ENCODE measurements at regions not wholly inside any gene's neighbourhood (a gene's known extent, or its start where the extent isn't known, plus 50 kb on each side); places are given as distances from the start of the nearest gene placed in this dataset.

DNA sequence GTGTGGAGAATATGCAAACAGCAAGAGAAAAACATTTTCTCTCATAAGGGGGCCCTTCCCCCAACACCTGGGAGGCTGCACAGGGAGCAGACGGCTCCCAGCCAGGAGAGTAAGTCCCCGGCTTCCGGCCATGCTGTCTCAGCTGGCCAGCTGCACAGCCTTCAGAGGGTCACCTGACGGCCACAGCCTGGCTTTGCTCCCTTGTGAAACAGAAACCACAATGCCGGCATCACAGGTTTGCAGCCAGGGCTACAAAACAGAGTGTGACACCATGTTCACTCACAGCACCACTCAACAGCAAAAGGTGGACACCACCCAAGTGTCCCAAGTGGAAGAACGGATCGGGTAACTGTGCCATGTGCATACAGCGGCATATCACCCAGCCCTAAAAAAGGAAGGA lies 86.9 kb upstream of the GPC1 start:
- no peak for DNase-seq

DNA sequence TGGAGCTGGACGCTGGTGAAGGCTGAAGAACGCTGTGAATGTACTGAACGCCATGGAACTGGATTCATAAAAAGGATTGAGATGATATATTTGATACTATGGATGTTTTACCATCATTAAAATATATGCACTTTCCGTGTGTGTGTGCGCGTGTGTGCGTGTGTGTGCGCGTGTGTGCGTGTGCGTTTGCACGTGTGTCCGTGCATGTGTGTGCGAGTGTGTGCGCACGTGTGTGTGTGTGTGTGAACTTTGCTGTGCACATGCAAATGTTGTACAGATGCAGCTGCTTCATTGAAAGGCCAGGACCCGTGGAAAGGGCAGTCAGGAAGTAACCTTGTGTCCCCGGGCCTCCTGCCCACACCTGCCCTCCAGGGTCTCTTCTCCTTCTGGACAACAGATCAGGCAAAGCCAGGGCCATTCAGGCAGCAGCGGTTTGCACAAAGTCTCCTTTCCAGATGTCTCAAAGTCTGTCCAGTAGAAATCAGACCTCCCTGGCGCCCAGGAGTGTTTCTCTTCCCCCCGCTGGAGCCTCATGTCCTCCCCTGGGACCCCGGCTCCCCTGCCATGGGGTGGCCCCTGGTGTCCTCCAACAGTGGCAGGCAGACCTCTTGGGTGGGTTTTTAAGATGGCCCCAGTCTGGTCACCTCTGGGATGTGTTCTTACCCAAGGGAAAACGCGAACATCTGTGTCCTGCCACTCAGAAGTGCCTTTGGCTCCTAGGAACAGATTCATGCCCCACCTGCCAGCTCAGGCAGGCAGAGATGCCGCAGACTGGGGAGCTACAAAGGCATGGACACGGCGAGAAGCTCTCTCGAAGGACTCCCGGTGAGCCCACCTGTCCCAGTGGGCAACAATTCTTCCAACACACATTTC lies 86.1 kb upstream of the GPC1 start:
- no peak for DNase-seq

GRCh38 chr2:240350006-240350355 lies 85.5 kb upstream of the GPC1 start:
- DNase-seq = no peak

DNA sequence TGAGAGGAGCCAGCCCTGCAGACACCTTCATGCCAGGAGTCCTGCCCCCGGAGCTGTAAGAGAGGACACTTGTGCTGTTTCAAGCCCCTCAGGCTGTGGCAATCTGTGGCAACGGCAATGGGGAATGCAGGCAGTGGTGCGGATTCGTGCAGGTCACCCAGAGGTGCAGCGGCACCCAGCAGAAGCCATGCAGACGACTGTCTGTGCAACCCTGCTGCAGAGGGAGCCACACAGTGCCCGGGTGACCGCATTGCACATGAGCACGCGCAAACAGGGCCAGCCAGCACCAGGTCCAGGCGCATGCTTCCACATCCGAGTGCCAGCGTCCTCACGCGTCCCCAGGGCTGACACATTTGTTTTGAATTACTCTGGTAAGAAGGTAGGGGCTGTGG lies 84.8 kb upstream of the GPC1 start:
- no peak for DNase-seq

DNA sequence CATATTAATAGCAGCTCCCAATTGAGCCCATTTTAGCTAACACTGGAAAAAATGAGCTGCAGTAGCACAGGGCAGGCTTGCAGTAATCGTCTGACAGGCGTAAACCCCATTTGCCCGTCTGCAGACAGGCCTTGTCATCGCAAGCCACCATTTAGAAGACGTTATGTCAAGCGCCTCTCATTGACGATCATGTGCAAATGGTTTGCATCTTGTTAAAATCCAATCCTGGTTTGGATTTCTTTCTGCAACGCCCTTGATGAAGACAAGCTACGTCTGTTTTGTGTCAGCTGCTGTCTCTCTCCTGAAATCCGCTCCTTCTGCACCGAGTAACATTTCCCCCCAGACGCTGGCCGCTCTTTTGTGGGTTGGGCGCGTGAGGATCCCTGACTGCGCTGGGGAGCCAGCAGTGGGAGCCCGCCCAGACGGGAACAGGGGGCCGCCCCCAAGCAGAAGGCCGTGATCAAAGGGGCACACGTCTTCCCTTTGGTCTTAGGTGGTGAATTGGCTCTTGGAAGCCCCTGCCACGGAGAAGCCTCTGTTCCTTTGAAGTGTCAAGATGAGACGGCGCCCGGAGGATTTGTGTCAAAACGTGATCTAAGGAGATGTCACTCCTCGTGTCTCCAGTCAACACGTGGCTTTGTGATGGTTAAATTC lies 84.2 kb upstream of the GPC1 start:
- no peak for DNase-seq

- DNase-seq = no peak
These were observed 83.5 kb upstream of the GPC1 start for GRCh38 chr2:240351826-240352426.

DNA sequence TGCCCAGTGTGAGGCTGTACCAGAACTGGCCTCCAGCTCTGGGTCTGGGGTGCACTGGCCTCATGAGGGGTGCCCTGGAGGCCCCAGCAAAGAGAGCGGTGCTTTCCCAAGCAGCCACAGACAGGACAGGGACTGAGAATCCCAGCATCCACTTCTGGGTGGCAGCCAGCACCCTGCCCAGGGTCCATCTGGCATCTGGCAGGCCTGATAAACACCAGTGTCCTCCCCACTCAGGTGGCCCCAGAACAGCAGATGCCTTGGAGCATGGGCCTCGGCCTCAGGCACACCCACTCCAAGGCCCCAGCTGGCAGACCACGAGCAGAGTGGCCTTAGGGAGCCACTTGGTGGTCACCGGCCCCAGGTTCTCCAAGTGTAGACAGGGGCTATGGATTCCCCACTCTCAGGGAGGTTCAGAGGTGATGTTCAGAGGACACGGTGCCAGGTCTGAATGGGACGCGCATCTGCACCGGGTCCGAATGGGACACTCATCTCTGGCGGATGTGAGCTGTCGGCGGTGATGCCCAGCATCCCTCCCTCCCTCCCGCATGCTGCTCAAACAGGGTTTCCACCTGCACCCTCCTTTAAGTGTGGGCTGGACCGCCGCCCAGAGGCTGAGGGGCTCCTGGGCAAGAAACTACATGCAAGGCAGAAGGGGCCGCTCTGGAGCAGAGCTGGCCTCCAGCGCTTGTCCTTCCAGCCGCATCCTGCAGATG lies 82.2 kb upstream of the GPC1 start:
- DNase-seq = no peak

DNA sequence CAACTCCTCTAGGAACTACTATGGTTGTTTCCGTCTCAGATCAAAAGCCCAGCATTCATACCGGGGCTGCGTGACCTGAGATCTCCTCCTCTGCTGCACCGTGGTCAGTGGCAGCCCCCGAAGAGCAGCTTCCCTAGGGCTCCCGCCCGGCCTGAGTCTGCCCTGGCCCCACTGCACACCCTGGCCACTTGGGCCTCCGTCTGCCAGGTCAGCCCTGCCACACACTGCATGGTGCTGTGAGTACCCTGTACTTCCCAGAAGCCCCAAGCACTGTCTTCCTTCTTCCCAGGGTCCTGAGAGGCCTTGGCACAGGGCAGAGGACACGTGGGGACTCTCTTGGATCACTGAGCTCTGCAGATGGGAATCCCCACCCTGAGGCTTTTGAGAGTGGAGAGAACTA lies 81.5 kb upstream of the GPC1 start:
- DNase-seq = no peak

- no peak for DNase-seq
These were observed 80.2 kb upstream of the GPC1 start for GRCh38 chr2:240355001-240355891.

DNA sequence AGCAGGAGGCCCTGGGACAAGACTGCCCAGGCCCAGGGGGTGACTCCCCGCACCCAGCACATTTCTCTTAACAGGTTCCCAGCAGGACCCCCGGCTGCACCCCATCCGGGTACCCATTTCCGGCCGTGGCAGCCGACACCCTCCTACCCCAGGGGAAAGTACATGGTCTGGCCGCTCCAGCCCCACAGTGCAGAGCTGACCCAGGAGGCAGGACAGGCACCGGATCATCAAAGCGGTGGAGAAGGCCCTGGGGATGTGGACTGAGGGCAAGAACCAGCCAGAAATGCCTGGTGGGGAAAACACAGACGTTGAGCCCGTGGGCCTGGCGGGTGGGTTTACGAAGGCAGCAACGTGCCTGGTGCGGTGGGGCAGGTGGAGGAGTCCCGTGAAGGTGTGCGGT lies 79.5 kb upstream of the GPC1 start:
- DNase-seq = no peak

- no peak for DNase-seq
These were observed 78.5 kb upstream of the GPC1 start for GRCh38 chr2:240356700-240357640.

DNA sequence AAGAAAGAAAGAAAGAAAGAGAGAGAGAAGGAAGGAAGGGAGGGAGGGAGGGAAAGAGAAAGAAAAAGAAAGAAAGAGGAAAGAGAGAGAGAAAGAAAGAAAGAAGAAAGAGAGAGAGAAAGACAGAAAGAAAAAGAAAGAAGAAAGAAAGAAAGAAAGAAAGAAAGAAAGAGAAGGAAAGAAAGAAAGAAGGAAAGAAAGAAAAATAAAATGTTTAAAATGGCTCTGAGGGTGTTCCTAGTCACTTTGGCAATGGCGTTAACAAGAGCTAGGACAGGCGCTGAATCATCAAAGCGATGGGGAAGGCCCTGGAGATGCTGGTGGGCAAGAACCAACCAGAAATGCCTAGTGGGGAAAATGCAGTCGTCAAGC lies 77.8 kb upstream of the GPC1 start:
- no peak for DNase-seq

GRCh38 chr2:240358080-240358479 lies 77.4 kb upstream of the GPC1 start:
- no peak for DNase-seq

DNA sequence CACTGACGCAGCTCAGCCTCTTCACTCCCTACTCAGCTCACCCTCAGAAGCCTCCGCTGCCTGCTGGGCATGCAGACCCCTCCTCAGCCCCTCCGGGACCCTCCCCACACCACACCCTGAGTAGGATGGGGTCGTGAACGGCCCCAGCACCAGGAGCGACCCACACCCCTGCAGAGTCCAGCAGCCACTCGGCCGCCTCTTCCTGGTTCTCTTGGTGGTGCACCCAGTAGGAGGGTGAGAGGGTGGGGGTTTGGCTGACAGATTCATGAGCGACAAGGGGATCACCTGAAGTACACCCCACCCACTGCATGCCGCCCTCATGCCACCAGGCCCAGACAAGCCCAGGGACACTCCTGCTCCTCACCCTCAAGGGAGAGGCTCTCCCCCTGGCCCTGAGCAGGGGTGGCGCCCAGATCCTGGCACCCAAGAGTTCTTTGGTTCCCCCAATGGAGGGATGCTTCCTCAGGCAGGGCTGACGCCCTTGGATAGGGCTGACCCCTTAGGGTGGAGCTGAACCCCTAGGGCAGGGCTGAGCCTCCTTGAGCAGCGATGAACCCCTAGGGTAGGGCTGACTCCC lies 76.6 kb upstream of the GPC1 start:
- DNase-seq = no peak

DNA sequence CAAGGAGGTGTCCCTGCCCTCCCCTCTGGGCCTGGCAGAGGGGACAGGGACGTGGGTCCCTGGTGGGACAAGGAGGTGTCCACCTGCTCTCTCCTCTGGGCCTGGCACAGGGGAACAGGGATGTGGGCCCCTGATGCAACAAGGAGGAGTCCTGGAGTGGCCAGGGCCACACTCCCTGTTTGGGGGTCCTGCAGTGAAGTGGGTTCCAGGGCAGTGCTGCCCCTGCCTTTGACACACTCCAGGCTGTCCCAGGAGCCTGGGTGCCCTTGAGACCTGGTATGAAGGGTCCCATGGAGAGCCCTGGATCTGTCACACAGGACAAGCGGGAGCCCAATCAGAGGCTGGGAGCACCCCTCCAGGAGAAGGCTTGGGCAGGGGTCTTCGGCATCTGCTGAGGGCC lies 75.8 kb upstream of the GPC1 start:
- no peak for DNase-seq

DNA sequence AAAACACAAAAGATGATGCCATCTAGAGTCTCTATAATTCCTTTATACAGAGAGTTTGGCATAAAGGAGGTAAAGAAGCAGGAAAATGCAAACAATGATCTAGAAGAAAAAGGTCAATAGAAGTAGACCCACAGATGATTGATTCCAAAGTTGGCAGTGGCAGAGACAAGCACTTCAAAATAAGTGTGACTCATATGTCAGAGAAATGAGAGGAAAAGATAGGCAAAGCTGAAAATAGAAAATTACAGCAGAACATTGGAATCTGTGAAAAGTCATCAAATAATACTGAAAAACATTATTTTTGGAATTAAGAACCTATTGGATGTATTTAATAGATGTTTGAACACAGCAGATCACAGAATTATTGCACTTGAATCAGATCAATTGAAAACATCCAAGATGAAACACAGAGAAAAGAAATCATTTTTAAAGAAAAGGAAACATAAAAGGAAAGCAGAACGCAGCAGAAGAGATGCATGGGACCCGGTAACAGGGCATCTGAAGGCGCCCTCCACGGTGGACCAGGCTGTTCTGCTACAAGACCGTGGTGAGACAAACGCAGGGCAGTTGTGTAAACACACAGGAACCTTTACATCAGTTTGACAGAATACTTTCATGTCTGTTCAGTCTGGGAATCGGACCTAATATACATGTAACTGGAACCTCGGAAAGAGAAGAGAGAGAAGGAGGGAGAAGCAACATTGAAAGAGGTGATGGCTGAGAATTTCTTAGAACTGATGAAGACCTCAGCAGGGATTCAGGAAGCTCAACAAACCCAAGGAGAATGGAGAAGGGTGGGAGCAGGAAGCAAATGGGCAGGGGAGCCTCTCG lies 74.6 kb upstream of the GPC1 start:
- DNase-seq = no peak

DNA sequence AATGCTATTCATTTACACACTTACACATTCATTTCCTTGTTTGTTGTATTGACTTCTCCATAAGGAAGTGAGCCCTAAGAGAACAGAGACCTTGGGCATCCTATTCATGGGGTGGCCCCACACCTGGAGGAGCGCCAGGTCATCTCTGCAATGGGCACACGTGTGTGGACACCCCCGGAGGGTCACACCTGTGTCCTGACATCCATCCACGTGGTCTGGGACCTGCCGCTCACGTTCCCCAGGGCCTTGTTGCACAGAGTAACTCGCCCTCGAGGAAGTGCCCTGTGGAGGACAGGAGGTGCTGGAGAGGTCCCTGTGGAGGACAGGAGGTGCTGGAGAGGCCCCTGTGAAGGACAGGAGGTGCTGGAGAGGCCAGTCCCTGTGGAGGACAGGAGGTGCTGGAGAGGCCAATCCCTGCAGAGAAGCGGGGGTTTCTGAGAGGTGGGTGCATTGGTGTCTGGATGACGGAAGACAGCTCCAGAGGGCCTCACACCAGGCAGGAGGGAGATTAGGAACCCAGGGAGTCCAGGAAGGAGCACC lies 73.2 kb upstream of the GPC1 start:
- no peak for DNase-seq

DNA sequence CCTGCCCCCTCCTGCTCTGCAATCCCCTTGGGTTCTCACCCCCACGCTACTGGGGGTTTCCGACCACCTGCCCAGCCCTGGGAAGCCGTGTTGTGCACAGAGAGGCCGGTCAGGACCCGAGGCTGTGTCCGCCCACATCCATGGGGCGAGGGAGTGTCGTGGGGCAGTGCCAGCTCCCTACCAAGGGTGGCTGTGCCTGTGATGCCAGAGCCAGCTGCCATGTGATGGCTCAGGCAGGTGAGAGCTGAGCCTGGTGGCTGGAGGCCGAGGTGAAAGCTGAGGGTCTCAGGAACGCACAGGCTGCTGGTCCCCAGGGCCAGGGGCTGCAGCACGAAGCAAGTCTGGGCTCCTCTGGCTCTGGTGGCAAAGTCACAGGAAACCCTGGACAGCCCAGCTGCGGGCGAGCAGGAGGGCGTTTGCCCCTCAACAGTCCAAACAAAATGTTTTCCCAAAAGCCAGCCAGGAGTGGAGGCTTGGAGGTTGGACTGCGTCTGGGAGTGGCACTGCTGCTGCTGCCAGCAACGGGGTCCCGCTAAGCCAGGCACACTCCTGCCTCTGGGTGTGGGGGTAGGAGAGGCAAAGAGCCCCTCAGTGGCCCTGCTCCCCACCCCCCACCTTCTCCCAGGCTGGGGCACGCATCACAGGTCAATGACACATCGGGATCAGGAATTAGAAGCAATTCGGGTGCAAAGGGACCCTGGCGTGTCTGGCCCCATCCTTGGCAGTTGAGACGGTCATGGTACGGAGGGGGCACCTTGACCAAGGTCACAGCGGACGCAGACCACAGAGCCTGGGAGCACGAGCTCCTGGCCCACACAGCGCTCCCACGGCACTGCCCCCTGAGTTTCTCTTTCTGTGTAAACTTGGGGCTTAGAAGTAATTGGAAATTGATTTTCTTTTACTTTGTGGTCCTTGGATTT lies 72.4 kb upstream of the GPC1 start:
- DNase-seq = no peak
